ENCODE measurements at regions not wholly inside any gene's neighbourhood (a gene's known extent, or its start where the extent isn't known, plus 50 kb on each side); places are given as distances from the start of the nearest gene placed in this dataset.

DNA sequence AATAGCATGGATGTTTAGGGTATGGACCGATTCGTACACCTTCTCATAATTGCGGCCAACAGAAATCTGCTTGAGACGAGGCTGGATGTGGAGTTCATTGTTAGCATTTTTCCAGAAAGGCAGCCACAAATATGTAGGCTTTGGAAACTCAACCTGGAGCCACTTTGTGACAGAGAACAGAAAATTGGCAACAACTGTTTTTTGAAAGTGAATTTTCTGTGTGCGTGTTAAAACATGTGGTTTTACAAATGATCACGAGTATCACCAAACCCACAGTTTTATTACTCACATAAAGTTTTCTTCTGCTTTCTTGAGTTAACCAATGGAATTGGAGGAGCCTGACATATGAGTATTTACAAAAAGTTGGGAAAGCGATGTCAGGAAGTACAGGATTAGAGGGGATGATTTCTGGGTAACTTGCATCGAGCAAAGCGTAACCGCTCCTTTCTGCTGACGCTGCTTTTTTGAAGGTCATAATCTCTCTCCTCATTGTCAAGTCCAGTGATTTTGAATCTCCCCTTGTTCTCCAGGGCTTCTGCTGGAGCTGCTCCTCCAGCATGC is 138.5 kb upstream of the TAF11L2 start:
- TF ChIP-seq, protein P1, sequence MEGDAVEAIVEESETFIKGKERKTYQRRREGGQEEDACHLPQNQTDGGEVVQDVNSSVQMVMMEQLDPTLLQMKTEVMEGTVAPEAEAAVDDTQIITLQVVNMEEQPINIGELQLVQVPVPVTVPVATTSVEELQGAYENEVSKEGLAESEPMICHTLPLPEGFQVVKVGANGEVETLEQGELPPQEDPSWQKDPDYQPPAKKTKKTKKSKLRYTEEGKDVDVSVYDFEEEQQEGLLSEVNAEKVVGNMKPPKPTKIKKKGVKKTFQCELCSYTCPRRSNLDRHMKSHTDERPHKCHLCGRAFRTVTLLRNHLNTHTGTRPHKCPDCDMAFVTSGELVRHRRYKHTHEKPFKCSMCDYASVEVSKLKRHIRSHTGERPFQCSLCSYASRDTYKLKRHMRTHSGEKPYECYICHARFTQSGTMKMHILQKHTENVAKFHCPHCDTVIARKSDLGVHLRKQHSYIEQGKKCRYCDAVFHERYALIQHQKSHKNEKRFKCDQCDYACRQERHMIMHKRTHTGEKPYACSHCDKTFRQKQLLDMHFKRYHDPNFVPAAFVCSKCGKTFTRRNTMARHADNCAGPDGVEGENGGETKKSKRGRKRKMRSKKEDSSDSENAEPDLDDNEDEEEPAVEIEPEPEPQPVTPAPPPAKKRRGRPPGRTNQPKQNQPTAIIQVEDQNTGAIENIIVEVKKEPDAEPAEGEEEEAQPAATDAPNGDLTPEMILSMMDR (IDR thresholded peaks at IDR 0.05) = no peak
- TF ChIP-seq EZH2 (IDR thresholded peaks at IDR 0.05; ENCODE audit: borderline replicate concordance, insufficient read depth, low read depth, low read length, poor library complexity, severe bottlenecking) = no peak

Data from B cell (primary cell).